ENCODE measurements at regions not wholly inside any gene's neighbourhood (a gene's known extent, or its start where the extent isn't known, plus 50 kb on each side); places are given as distances from the start of the nearest gene placed in this dataset.

GRCh38 chr1:163408262-163408661 lies 86.5 kb downstream of the NUF2 start:
- no peak for TF ChIP-seq POLR2A (IDR thresholded peaks at IDR 0.05)
- TF ChIP-seq POLR2AphosphoS5 (IDR thresholded peaks at IDR 0.05), result no peak
- TF ChIP-seq CTCF (IDR thresholded peaks at IDR 0.05), result no peak
